ENCODE measurements at regions not wholly inside any gene's neighbourhood (a gene's known extent, or its start where the extent isn't known, plus 50 kb on each side); places are given as distances from the start of the nearest gene placed in this dataset.

GRCh38 chr3:182330646-182331045 is 462.7 kb upstream of the ATP11B start:
- H3K4me1 ChIP-seq (ENCODE audit: control insufficient read depth, insufficient read depth, low read length): no peaks in the 10 kb centered on the region
- CTCF ChIA-PET: no interaction called here
- no peaks in the 10 kb centered on the region for H3K27me3 ChIP-seq (ENCODE audit: control insufficient read depth, insufficient read depth, low read length)
- H3K27ac ChIP-seq (ENCODE audit: insufficient read depth, low read length): no peak overlapping the region
- H4K91ac ChIP-seq (ENCODE audit: insufficient read depth, low read depth, low read length): no peak overlapping the region
- POLR2A ChIA-PET (ENCODE audit: unreplicated experiment): no interaction called here
- BruUV-seq (replicated peaks): no TSS peak
- dilution Hi-C loops (cut with HindIII; ENCODE audit: low sequenced_read_pairs, unreplicated experiment) (no loop called here), intact Hi-C loops (cut with micrococcal nuclease) (no loop called here), in situ Hi-C loops (cut with MboI; ENCODE audit: low sequenced_read_pairs) (no loop called here)
- peaks cover 7% of the 10 kb centered on the region; the same call in 1 of the 2 replicates for H3K9me3 ChIP-seq (ENCODE audit: control insufficient read depth, insufficient read depth, low read length)
- no peak overlapping the region for H3K4me2 ChIP-seq (ENCODE audit: low read depth, low read length)
- no peaks in the 10 kb centered on the region for H4K20me1 ChIP-seq (ENCODE audit: insufficient read depth, low read length)
- no peak overlapping the region for H4K5ac ChIP-seq (ENCODE audit: low read depth, low read length)
- no peak overlapping the region for H3K14ac ChIP-seq (replicated peaks; ENCODE audit: low read depth, low read length)
- H3K56ac ChIP-seq (ENCODE audit: extremely low read depth, insufficient read depth, low read length): no peak overlapping the region
- no peak overlapping the region for H2BK20ac ChIP-seq (ENCODE audit: low read depth, low read length)
- H3K79me1 ChIP-seq (ENCODE audit: low read depth in 1 of 2, low read length in 2 of 2): no peaks in the 10 kb centered on the region
- no peak overlapping the region for H3K18ac ChIP-seq (ENCODE audit: low read depth, low read length)
- H2AFZ ChIP-seq (replicated peaks; ENCODE audit: low read length, poor library complexity): no peak overlapping the region
- ATAC-seq (ENCODE audit: low read depth) (no peak), DNase-seq (no peak)
- H3K4ac ChIP-seq (ENCODE audit: low read depth, low read length): no peak overlapping the region
- no peak overlapping the region for H2BK5ac ChIP-seq (ENCODE audit: low read depth, low read length, poor library complexity, severe bottlenecking)
- H2BK120ac ChIP-seq (ENCODE audit: low read depth, low read length): no peak overlapping the region
- no peaks in the 10 kb centered on the region for H3K9me1 ChIP-seq (ENCODE audit: insufficient read depth, low read length)
- no peak overlapping the region for H4K8ac ChIP-seq (ENCODE audit: low read depth in 2 of 2, low read length in 2 of 2)
- H3K4me3 ChIP-seq (ENCODE audit: insufficient read depth, low read depth, low read length): no peak overlapping the region
- H2AK5ac ChIP-seq (ENCODE audit: low read depth, low read length): no peak overlapping the region
- TF ChIP-seq POLR2A (IDR thresholded peaks at IDR 0.05; ENCODE audit: low read depth, low read length): no peak
- TF ChIP-seq SMC3 (IDR thresholded peaks at IDR 0.05; ENCODE audit: low read depth, low read length): no peak
- no peak for TF ChIP-seq CTCF (conservative IDR thresholded peaks at IDR 0.05; ENCODE audit: low read depth, low read length)
- TF ChIP-seq CEBPB (IDR thresholded peaks at IDR 0.05; ENCODE audit: low read depth, low read length): no peak
- TF ChIP-seq MAZ (IDR thresholded peaks at IDR 0.05; ENCODE audit: borderline replicate concordance, low read depth, low read length): no peak
- no peak for TF ChIP-seq MXI1 (IDR thresholded peaks at IDR 0.05; ENCODE audit: borderline replicate concordance, low read depth, low read length)
- no peak overlapping the region for H3K9ac ChIP-seq (ENCODE audit: low read depth, low read length)
- H3K36me3 ChIP-seq (ENCODE audit: control insufficient read depth, insufficient read depth, low read length): no peaks in the 10 kb centered on the region
- no peak overlapping the region for H2AK9ac ChIP-seq (replicated peaks; ENCODE audit: low read depth, low read length, poor library complexity)
- H2BK15ac ChIP-seq (ENCODE audit: low read depth, low read length): no peak overlapping the region
- H3K23ac ChIP-seq (ENCODE audit: low read depth, low read length): no peak overlapping the region
